B cell (primary cell): ENCODE measurements at regions not wholly inside any gene's neighbourhood (a gene's known extent, or its start where the extent isn't known, plus 50 kb on each side); places are given as distances from the start of the nearest gene placed in this dataset.

Experiments
- ATAC-seq: fragments of 200-7000 bp; cut with Tn5 transposase; one replicate; pipeline ENCODE4 v1.10.0; 2021; ENCODE audit warnings: low read depth, mild to moderate bottlenecking, moderate number of reproducible peaks, moderate library complexity
- CTCF ChIA-PET: fragments of 350-600 bp; sonication (Branson Sonifier 250); formaldehyde crosslinking; loops from one replicate; lab custom pipeline; 2021; ENCODE audit warnings: antibody characterized with exemption, inconsistent platforms; lab: Charles Lee
- POLR2A ChIA-PET: fragments of 350-600 bp; sonication (Branson Sonifier 250); formaldehyde crosslinking; loops from one replicate; lab custom pipeline; 2021; ENCODE audit warnings: antibody characterized with exemption; lab: Charles Lee
- DNase-seq: peaks from one replicate; pipeline ENCODE4 v3.0.0; 2013
- H2AFZ ChIP-seq: 2 replicates; pipeline ENCODE4 v1.6.1; 2012; ENCODE audit warnings: mild to moderate bottlenecking, low read depth, low read length; ENCODE audit not compliant: insufficient read depth, poor library complexity, severe bottlenecking
- H3K27ac ChIP-seq, 2 donors: 1 replicate in 1 of 2; 2 replicates in 1 of 2; pipeline ENCODE4 v1.5.1; 2012 to 2013; ENCODE audit warnings: low read length in 2 of 2, mild to moderate bottlenecking in 2 of 2, moderate library complexity in 1 of 2
- H3K27me3 ChIP-seq, 4 experiments: fragments of 200-600 bp in 1 of 4; sonication (generic) in 1 of 4; replicated peaks in 1 of 4; 1 replicate in 2 of 4; 2 replicates in 2 of 4; pipeline versions ENCODE4 v1.6.1 to v1.7.0; 2013 to 2016; ENCODE audit warnings: low read length in 3 of 4, mild to moderate bottlenecking in 2 of 4, mixed read lengths in 1 of 4, moderate library complexity in 1 of 4; ENCODE audit not compliant: insufficient read depth in 4 of 4, control insufficient read depth in 3 of 4; ENCODE audit errors: control extremely low read depth in 1 of 4
- H3K36me3 ChIP-seq, 2 experiments: replicated peaks in 1 of 2; 1 replicate in 1 of 2; 2 replicates in 1 of 2; pipeline versions ENCODE4 v1.6.1 to v1.7.1; 2013; ENCODE audit warnings: low read length in 1 of 2; ENCODE audit not compliant: insufficient read depth in 2 of 2, control insufficient read depth in 1 of 2; ENCODE audit errors: control extremely low read depth in 1 of 2, extremely low read depth in 1 of 2
- H3K4me1 ChIP-seq, 2 donors: fragments of 200-600 bp in 1 of 2; sonication (generic) in 1 of 2; 1 replicate in 1 of 2; 2 replicates in 1 of 2; pipeline versions ENCODE4 v1.5.1 to v1.6.1; 2013 to 2017; ENCODE audit warnings: low read length in 2 of 2; ENCODE audit not compliant: control insufficient read depth in 2 of 2, insufficient read depth in 2 of 2
- H3K4me2 ChIP-seq: replicated peaks from 2 replicates; pipeline ENCODE3; 2012; ENCODE audit warnings: mild to moderate bottlenecking, low read depth, low read length; ENCODE audit not compliant: poor library complexity, severe bottlenecking
- H3K4me3 ChIP-seq, 5 experiments: fragments of 200-600 bp in 1 of 5; sonication (generic) in 1 of 5; 1 replicate in 3 of 5; 2 replicates in 2 of 5; pipeline versions ENCODE4 v1.5.1 to v1.7.0; 2011 to 2016; ENCODE audit warnings: low read length in 4 of 5, mild to moderate bottlenecking in 4 of 5, low read depth in 2 of 5, control low read depth in 1 of 5, moderate library complexity in 1 of 5; ENCODE audit not compliant: insufficient read depth in 1 of 5; ENCODE audit errors: control extremely low read depth in 1 of 5, extremely low read depth in 1 of 5
- H3K79me2 ChIP-seq: fragments of 200-600 bp; sonication (generic); one replicate; pipeline ENCODE4 v1.6.0; 2016; ENCODE audit warnings: low read length; ENCODE audit not compliant: control insufficient read depth, insufficient read depth
- H3K9ac ChIP-seq: fragments of 200-600 bp; sonication (generic); 2 replicates; pipeline ENCODE4 v1.6.1; 2017; ENCODE audit warnings: mild to moderate bottlenecking, low read length, moderate library complexity
- H3K9me3 ChIP-seq, 3 donors: one replicate each; pipeline versions ENCODE4 v1.6.1 to v1.7.1; 2013; ENCODE audit warnings: low read length in 2 of 3; ENCODE audit not compliant: control insufficient read depth in 2 of 3, insufficient read depth in 1 of 3; ENCODE audit errors: control extremely low read depth in 1 of 3
- H4K20me1 ChIP-seq: 2 replicates; pipeline ENCODE4 v1.6.0; 2012; ENCODE audit warnings: mild to moderate bottlenecking, low read length; ENCODE audit not compliant: insufficient read depth, control insufficient read depth, poor library complexity, severe bottlenecking
- H3K27ac Mint-ChIP-seq: one replicate; pipeline ENCODE4 v1.8.0; 2021; ENCODE audit warnings: mixed read lengths
- H3K27me3 Mint-ChIP-seq: one replicate; pipeline ENCODE4 v1.8.0; 2021; ENCODE audit warnings: mixed read lengths
- H3K4me1 Mint-ChIP-seq: one replicate; pipeline ENCODE4 v1.8.0; 2021; ENCODE audit warnings: mixed read lengths
- H3K4me3 Mint-ChIP-seq: one replicate; pipeline ENCODE4 v1.8.0; 2021; ENCODE audit warnings: mixed read lengths
- H3K9me3 Mint-ChIP-seq: one replicate; pipeline ENCODE4 v1.8.0; 2022; ENCODE audit warnings: mixed read lengths; ENCODE audit not compliant: insufficient read depth
- CTCF ChIP-seq: fragments of 200-600 bp; IDR thresholded peaks from one replicate; pipeline ENCODE4 v1.8.0; 2022; ENCODE audit warnings: antibody characterized with exemption, mild to moderate bottlenecking
- EZH2 ChIP-seq: IDR thresholded peaks from 2 replicates; pipeline ENCODE4 v1.6.1; 2012; ENCODE audit warnings: borderline replicate concordance, low read depth, mild to moderate bottlenecking, moderate library complexity, low read length; ENCODE audit not compliant: insufficient read depth, poor library complexity, severe bottlenecking
- WGBS: methylation state at CpG from one replicate; pipeline ENCODE4 v1.1.5; 2013; ENCODE audit warnings: missing lambda C conversion rate; ENCODE audit not compliant: insufficient coverage; 5-methylcytosine and 5-hydroxymethylcytosine counted together
- intact Hi-C: fragments of 100-400 bp; cut with micrococcal nuclease; formaldehyde crosslinking; loops from one replicate; pipeline ENCODE4 v1.10.0; 2022

GRCh38 chr6:62541502-62541901 is 255.5 kb upstream of the KHDRBS2 start:
- H3K36me3 ChIP-seq: no peaks in the 10 kb centered on the region
- ChIA-PET POLR2A (no interaction called here), CTCF (no interaction called here)
- no peaks in the 10 kb centered on the region for H3K4me1 ChIP-seq
- no peak overlapping the region for H3K9ac ChIP-seq
- Mint-ChIP-seq H3K27me3 (no peaks in the 10 kb centered on the region), H3K4me1 (no peaks in the 10 kb centered on the region), H3K9me3 (no peaks in the 10 kb centered on the region), H3K27ac (no peak overlapping the region), H3K4me3 (no peak overlapping the region)
- no peak for DNase-seq
- H3K4me2 ChIP-seq: no peak overlapping the region
- intact Hi-C loops: no loop called here
- H3K9me3 ChIP-seq: peaks cover 0 to 3% (median 0%) of the 10 kb centered on the region in 3 donors
- no peak for TF ChIP-seq EZH2
- TF ChIP-seq CTCF: no peak
- no peak overlapping the region for H3K4me3 ChIP-seq
- no peaks in the 10 kb centered on the region for H3K27me3 ChIP-seq
- no peaks in the 10 kb centered on the region for H3K79me2 ChIP-seq
- no peaks in the 10 kb centered on the region for H4K20me1 ChIP-seq
- no peak for ATAC-seq
- WGBS: 74% methylated on average over 2 of the region's 2 CpGs
- no peak overlapping the region for H3K27ac ChIP-seq
- no peak overlapping the region for H2AFZ ChIP-seq

GRCh38 chr6:62530985-62531384 is 245.0 kb upstream of the KHDRBS2 start:
- Histone ChIP-seq H4K20me1 (no peaks in the 10 kb centered on the region), H3K9ac (no peak overlapping the region), H3K9me3 (no peaks in the 10 kb centered on the region), H3K36me3 (no peaks in the 10 kb centered on the region), H3K4me3 (no peak overlapping the region), H3K4me2 (no peak overlapping the region), H3K27me3 (no peaks in the 10 kb centered on the region), H3K27ac (no peak overlapping the region), H3K4me1 (peaks cover 4 to 9% of the 10 kb centered on the region in 2 donors), H3K79me2 (no peaks in the 10 kb centered on the region), H2AFZ (no peak overlapping the region)
- H3K4me3 Mint-ChIP-seq: no peak overlapping the region
- no peaks in the 10 kb centered on the region for H3K27me3 Mint-ChIP-seq
- DNase-seq (no peak), ATAC-seq (no peak)
- intact Hi-C loops: no loop called here
- ChIA-PET CTCF (interaction anchor here (1.7 kb wide), 1 partner anchor 21 kb away, joined by 4 read pairs; no protein-coding TSS in a partner anchor), POLR2A (no interaction called here)
- H3K4me1 Mint-ChIP-seq: peaks cover 13% of the 10 kb centered on the region
- no CpG with 5 or more reads among the region's 2 CpGs for WGBS
- no peak overlapping the region for H3K27ac Mint-ChIP-seq
- no peaks in the 10 kb centered on the region for H3K9me3 Mint-ChIP-seq
- TF ChIP-seq EZH2: no peak
- no peak for TF ChIP-seq CTCF
